HEK293T (cell line): ENCODE measurements at regions not wholly inside any gene's neighbourhood (a gene's known extent, or its start where the extent isn't known, plus 50 kb on each side); places are given as distances from the start of the nearest gene placed in this dataset.

Source experiments
- CTCF ChIA-PET: fragments of 350-600 bp; formaldehyde crosslinking; extraction: SDS; loops from one replicate; lab custom pipeline; 2021; ENCODE audit warnings: antibody characterized with exemption, inconsistent platforms; lab: Yijun Ruan, JAX
- POLR2A ChIA-PET: fragments of 350-600 bp; formaldehyde crosslinking; extraction: SDS; loops from one replicate; lab custom pipeline; 2020; ENCODE audit warnings: antibody characterized with exemption, inconsistent platforms; lab: Yijun Ruan, JAX
- DNase-seq: peaks from one replicate; pipeline ENCODE4 v3.0.0; 2012; ENCODE audit warnings: mixed read lengths; ENCODE audit errors: extremely low spot score
- ARNT ChIP-seq: fragments of 450-650 bp; IDR thresholded peaks from 2 replicates; pipeline ENCODE4 v1.6.1; 2017; ENCODE audit warnings: mild to moderate bottlenecking
- BHLHE40 ChIP-seq: fragments of 450-650 bp; IDR thresholded peaks from 2 replicates; pipeline ENCODE4 v1.6.1; 2016; ENCODE audit warnings: mild to moderate bottlenecking, moderate library complexity, borderline replicate concordance
- CTBP1 ChIP-seq: fragments of 450-650 bp; IDR thresholded peaks from 2 replicates; pipeline ENCODE4 v1.6.1; 2016; ENCODE audit warnings: borderline replicate concordance
- ELF4 ChIP-seq: fragments of 450-650 bp; IDR thresholded peaks from 2 replicates; pipeline ENCODE4 v1.6.1; 2017; ENCODE audit warnings: antibody characterized with exemption
- FOXA1 ChIP-seq: fragments of 450-650 bp; IDR thresholded peaks from 2 replicates; pipeline ENCODE4 v1.6.1; 2016; ENCODE audit warnings: mild to moderate bottlenecking
- FOXK2 ChIP-seq: fragments of 450-650 bp; IDR thresholded peaks from 2 replicates; pipeline ENCODE4 v1.6.1; 2016; ENCODE audit warnings: mild to moderate bottlenecking
- FOXM1 ChIP-seq: fragments of 450-650 bp; IDR thresholded peaks from 2 replicates; pipeline ENCODE4 v1.6.1; 2017; ENCODE audit warnings: mild to moderate bottlenecking, borderline replicate concordance
- HDGF ChIP-seq: fragments of 450-650 bp; IDR thresholded peaks from 2 replicates; pipeline ENCODE4 v1.6.1; 2017; ENCODE audit warnings: antibody characterized with exemption, borderline replicate concordance
- L3MBTL2 ChIP-seq: fragments of 450-650 bp; conservative IDR thresholded peaks from 2 replicates; pipeline ENCODE4 v1.6.1; 2016; ENCODE audit warnings: mild to moderate bottlenecking
- LEF1 ChIP-seq: fragments of 450-650 bp; IDR thresholded peaks from 2 replicates; pipeline ENCODE4 v1.6.1; 2017; ENCODE audit warnings: mild to moderate bottlenecking, borderline replicate concordance
- NFRKB ChIP-seq: fragments of 450-650 bp; IDR thresholded peaks from 2 replicates; pipeline ENCODE4 v1.6.1; 2016; ENCODE audit warnings: mild to moderate bottlenecking, moderate library complexity
- PKNOX1 ChIP-seq: fragments of 450-650 bp; IDR thresholded peaks from 2 replicates; pipeline ENCODE4 v1.6.1; 2016
- SP1 ChIP-seq: fragments of 450-650 bp; IDR thresholded peaks from 2 replicates; pipeline ENCODE4 v1.6.1; 2017
- SUZ12 ChIP-seq: fragments of 450-650 bp; IDR thresholded peaks from 2 replicates; pipeline ENCODE4 v1.6.1; 2016; ENCODE audit warnings: mild to moderate bottlenecking
- TARDBP ChIP-seq: fragments of 450-650 bp; IDR thresholded peaks from 2 replicates; pipeline ENCODE4 v1.6.1; 2016
- ZNF384 ChIP-seq: fragments of 450-650 bp; IDR thresholded peaks from 2 replicates; pipeline ENCODE4 v1.6.1; 2016

GRCh38 chr15:39053480-39053879 is 488.9 kb upstream of the RASGRP1 start:
- no peak for TF ChIP-seq TARDBP
- TF ChIP-seq BHLHE40, result no peak
- CTCF ChIA-PET, result no interaction called here
- no peak for DNase-seq
- POLR2A ChIA-PET, result no interaction called here

- no peak for DNase-seq
- ChIA-PET POLR2A (no interaction called here), CTCF (no interaction called here)
- no peak for TF ChIP-seq FOXA1
- no peak for TF ChIP-seq PKNOX1
- TF ChIP-seq CTBP1, result no peak
- TF ChIP-seq BHLHE40, result no peak
- no peak for TF ChIP-seq NFRKB
- TF ChIP-seq SP1, result no peak
- no peak for TF ChIP-seq TARDBP
- no peak for TF ChIP-seq FOXM1
- TF ChIP-seq HDGF, result no peak
- TF ChIP-seq ARNT, result no peak
- no peak for TF ChIP-seq LEF1
- no peak for TF ChIP-seq ELF4
- no peak for TF ChIP-seq FOXK2
- TF ChIP-seq SUZ12, result no peak
- no peak for TF ChIP-seq ZNF384
These were observed 489.6 kb upstream of the RASGRP1 start for GRCh38 chr15:39054128-39054732.

- DNase-seq, result no peak
- no peak for TF ChIP-seq FOXA1
- ChIA-PET POLR2A (no interaction called here), CTCF (no interaction called here)
These were observed 491.7 kb upstream of the RASGRP1 start for GRCh38 chr15:39056357-39056756.

- no peak for DNase-seq
- TF ChIP-seq FOXA1 (no peak), SUZ12 (no peak), BHLHE40 (no peak), FOXM1 (no peak), ZNF384 (no peak), L3MBTL2 (no peak), HDGF (no peak), FOXK2 (no peak), CTBP1 (no peak), TARDBP (no peak), NFRKB (no peak), LEF1 (no peak), PKNOX1 (no peak)
- ChIA-PET CTCF (no interaction called here), POLR2A (no interaction called here)
These were observed 493.9 kb upstream of the RASGRP1 start for GRCh38 chr15:39058351-39059131.

- CTCF ChIA-PET, result no interaction called here
- TF ChIP-seq ELF4 (no peak), PKNOX1 (no peak), NFRKB (no peak), TARDBP (no peak), ARNT (no peak), HDGF (no peak), ZNF384 (no peak), FOXA1 (no peak), FOXM1 (no peak)
- POLR2A ChIA-PET, result no interaction called here
- DNase-seq, result no peak
These were observed 495.3 kb upstream of the RASGRP1 start for GRCh38 chr15:39059917-39060316.

GRCh38 chr15:39061952-39062464 is 497.4 kb upstream of the RASGRP1 start:
- CTCF ChIA-PET, result no interaction called here

More at GRCh38 chr15:39061952-39062464, 497.4 kb upstream of the RASGRP1 start:
- TF ChIP-seq FOXM1, result no peak
- TF ChIP-seq HDGF, result no peak
- TF ChIP-seq CTBP1, result no peak
- TF ChIP-seq TARDBP, result no peak
- TF ChIP-seq BHLHE40, result no peak
- TF ChIP-seq SUZ12, result no peak
- no peak for TF ChIP-seq FOXK2
- TF ChIP-seq ZNF384, result no peak
- no peak for TF ChIP-seq SP1
- TF ChIP-seq ELF4, result no peak
- no peak for TF ChIP-seq ARNT
- no peak for DNase-seq
- POLR2A ChIA-PET, result no interaction called here
